Hepatocyte (in vitro differentiated cells): ENCODE measurements at regions not wholly inside any gene's neighbourhood (a gene's known extent, or its start where the extent isn't known, plus 50 kb on each side); places are given as distances from the start of the nearest gene placed in this dataset.
"Not testable (repeated sequence)": the region's sequence is repeated elsewhere in the genome, so short reads cannot be mapped to it uniquely, and the experiment has no call there.

Source experiments
- DNase-seq: peaks from one replicate; pipeline ENCODE4 v3.0.0-alpha.2; 2016; ENCODE audit warnings: low spot score
- H2AFZ ChIP-seq: fragments of 200-600 bp; sonication (generic); 2 replicates; pipeline ENCODE4 v1.6.0; 2016; ENCODE audit warnings: antibody characterized with exemption, mild to moderate bottlenecking
- H3K27ac ChIP-seq: fragments of 200-600 bp; sonication (generic); 2 replicates; pipeline ENCODE4 v1.5.1; 2016; ENCODE audit warnings: mild to moderate bottlenecking
- H3K27me3 ChIP-seq: fragments of 200-600 bp; sonication (generic); 2 replicates; pipeline ENCODE4 v1.6.1; 2016
- H3K36me3 ChIP-seq: fragments of 200-600 bp; sonication (generic); replicated peaks from 2 replicates; pipeline ENCODE4 v1.5.1; 2016; ENCODE audit warnings: low read depth; ENCODE audit not compliant: insufficient read depth
- H3K4me1 ChIP-seq: fragments of 200-600 bp; sonication (generic); 2 replicates; pipeline ENCODE4 v1.5.1; 2016; ENCODE audit warnings: mild to moderate bottlenecking, moderate library complexity; ENCODE audit not compliant: insufficient read depth
- H3K4me2 ChIP-seq: fragments of 200-600 bp; sonication (generic); 2 replicates; pipeline ENCODE4 v1.6.0; 2016
- H3K4me3 ChIP-seq: fragments of 200-600 bp; sonication (generic); 2 replicates; pipeline ENCODE4 v1.5.1; 2016; ENCODE audit warnings: mild to moderate bottlenecking
- H3K79me2 ChIP-seq: fragments of 200-600 bp; sonication (generic); 2 replicates; pipeline ENCODE4 v1.6.0; 2017; ENCODE audit warnings: mild to moderate bottlenecking
- H3K9me2 ChIP-seq: fragments of 200-600 bp; sonication (generic); replicated peaks from 2 replicates; pipeline ENCODE4 v1.6.0; 2017; ENCODE audit warnings: mild to moderate bottlenecking; ENCODE audit not compliant: insufficient read depth
- H3K9me3 ChIP-seq: fragments of 200-600 bp; sonication (generic); 2 replicates; pipeline ENCODE4 v1.5.1; 2016; ENCODE audit warnings: low read depth, mild to moderate bottlenecking
- H4K20me1 ChIP-seq: fragments of 200-600 bp; sonication (generic); 2 replicates; pipeline ENCODE4 v1.6.0; 2016; ENCODE audit warnings: mild to moderate bottlenecking; ENCODE audit not compliant: insufficient read depth, poor library complexity, severe bottlenecking
- CTCF ChIP-seq: fragments of 200-600 bp; sonication (generic); IDR thresholded peaks from 2 replicates; pipeline ENCODE4 v1.5.1; 2016; ENCODE audit warnings: antibody characterized with exemption, mild to moderate bottlenecking; ENCODE audit not compliant: poor library complexity
- EZH2 ChIP-seq: fragments of 200-600 bp; sonication (generic); IDR thresholded peaks from 2 replicates; pipeline ENCODE4 v1.6.1; 2016; ENCODE audit warnings: antibody characterized with exemption, mild to moderate bottlenecking, borderline replicate concordance
- EZH2phosphoT487 ChIP-seq: fragments of 200-600 bp; sonication (generic); IDR thresholded peaks from one replicate; pipeline ENCODE4 v1.6.1; 2018; ENCODE audit warnings: antibody characterized with exemption, mild to moderate bottlenecking, low read depth, moderate library complexity; ENCODE audit not compliant: unreplicated experiment, severe bottlenecking
- WGBS: methylation state at CpG from one replicate; pipeline ENCODE4 v1.1.6; 2016; ENCODE audit warnings: low lambda C conversion rate; ENCODE audit errors: missing lambda C conversion rate; 5-methylcytosine and 5-hydroxymethylcytosine counted together

DNA sequence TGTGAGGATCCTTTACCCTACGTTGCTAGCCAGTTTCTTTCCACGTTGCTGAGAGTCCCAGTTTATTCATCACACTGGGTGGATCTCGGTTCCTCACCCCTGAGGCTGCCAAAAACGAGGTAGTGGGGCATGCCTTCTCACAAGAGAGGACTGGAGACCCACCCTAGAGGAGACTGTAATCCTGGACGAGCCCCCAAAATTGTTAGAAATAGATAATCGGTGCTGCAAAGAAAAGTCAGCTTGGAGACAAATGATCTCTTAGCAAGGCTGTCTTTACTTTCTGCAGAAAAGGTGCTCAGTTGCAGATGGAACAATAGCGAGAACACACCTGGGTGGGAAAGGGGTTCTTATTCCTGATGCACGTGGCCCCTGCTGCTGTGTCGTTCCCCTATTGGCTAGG lies 101.8 kb downstream of the TMEM167A start:
- TF ChIP-seq EZH2, result no peak
- TF ChIP-seq EZH2phosphoT487, result no peak

DNA sequence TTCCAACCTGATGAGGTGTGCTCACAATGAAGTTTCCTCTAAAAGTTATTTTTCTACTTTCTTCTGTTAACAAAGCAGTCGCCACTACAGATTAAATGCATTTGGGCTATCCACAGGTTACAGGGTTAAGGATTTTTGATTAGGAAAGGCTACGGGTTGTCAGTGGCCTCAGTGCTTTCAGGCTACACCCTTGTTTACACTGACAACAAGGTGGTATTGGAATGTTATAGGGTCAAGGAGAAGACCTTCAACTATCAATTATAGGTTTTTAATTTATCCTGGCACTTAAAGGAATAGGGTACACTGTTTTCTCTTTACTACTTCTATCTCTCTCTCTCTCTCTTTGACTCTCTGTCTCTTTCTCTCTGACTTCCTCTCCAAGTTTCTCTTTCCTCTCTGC lies 102.8 kb downstream of the TMEM167A start:
- 76% methylated on average over 2 of the region's 2 CpGs for WGBS
- DNase-seq, H3K9me2 ChIP-seq, H3K4me1 ChIP-seq, H3K36me3 ChIP-seq, H3K79me2 ChIP-seq, H3K4me3 ChIP-seq, H4K20me1 ChIP-seq, H2AFZ ChIP-seq, H3K27ac ChIP-seq, H3K27me3 ChIP-seq, H3K4me2 ChIP-seq: not testable (repeated sequence)
- peaks cover 12% of the 10 kb centered on the region for H3K9me3 ChIP-seq

More for the DNA sequence above, 101.8 kb downstream of the TMEM167A start:
- no peak for DNase-seq
- no peak overlapping the region for H2AFZ ChIP-seq
- no peaks in the 10 kb centered on the region for H3K79me2 ChIP-seq
- no peaks in the 10 kb centered on the region for H3K27me3 ChIP-seq
- H4K20me1 ChIP-seq, result no peaks in the 10 kb centered on the region
- no peaks in the 10 kb centered on the region for H3K9me2 ChIP-seq
- no peak overlapping the region for H3K27ac ChIP-seq
- peaks cover 12% of the 10 kb centered on the region for H3K9me3 ChIP-seq
- 86% methylated on average over 9 of the region's 9 CpGs for WGBS
- H3K4me1 ChIP-seq, result no peaks in the 10 kb centered on the region
- no peak overlapping the region for H3K4me2 ChIP-seq
- H3K36me3 ChIP-seq, result no peaks in the 10 kb centered on the region
- H3K4me3 ChIP-seq, result no peak overlapping the region

DNA sequence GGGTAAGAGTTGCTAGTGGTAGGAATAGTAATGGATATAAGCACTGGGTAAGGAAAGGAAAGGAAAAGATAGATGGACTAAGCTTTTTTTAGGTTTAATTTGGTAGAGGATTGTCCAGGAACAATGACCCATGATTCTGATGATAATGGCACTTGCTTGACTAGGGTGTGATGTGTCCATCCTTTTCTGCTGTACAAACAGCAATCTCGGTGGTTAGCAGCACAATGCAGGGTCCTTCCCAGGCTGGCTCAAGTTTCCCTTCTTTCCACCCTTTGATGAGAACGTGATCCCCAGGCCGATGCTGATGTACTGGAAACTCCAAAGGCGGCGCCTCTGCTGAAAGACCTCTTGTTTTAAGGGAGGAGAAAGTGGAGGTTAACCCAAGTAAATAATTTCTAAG lies 105.3 kb downstream of the TMEM167A start:
- DNase-seq, result no peak
- Histone ChIP-seq H3K27me3 (no peaks in the 10 kb centered on the region), H3K9me3 (peaks cover 12% of the 10 kb centered on the region), H3K4me3 (no peak overlapping the region), H3K4me1 (no peaks in the 10 kb centered on the region), H3K4me2 (no peak overlapping the region), H3K79me2 (no peaks in the 10 kb centered on the region), H4K20me1 (no peaks in the 10 kb centered on the region), H3K9me2 (no peaks in the 10 kb centered on the region), H3K36me3 (no peaks in the 10 kb centered on the region), H2AFZ (no peak overlapping the region), H3K27ac (no peak overlapping the region)
- TF ChIP-seq EZH2 (no peak), EZH2phosphoT487 (no peak), CTCF (no peak)
- 95% methylated on average over 5 of the region's 5 CpGs for WGBS

- not testable (repeated sequence) for H3K4me1 ChIP-seq, H3K27ac ChIP-seq, H3K27me3 ChIP-seq, H3K9me2 ChIP-seq, H2AFZ ChIP-seq, H3K4me3 ChIP-seq, H4K20me1 ChIP-seq, H3K79me2 ChIP-seq, H3K36me3 ChIP-seq, DNase-seq, H3K4me2 ChIP-seq, H3K9me3 ChIP-seq
- 91% methylated on average over 10 of the region's 10 CpGs for WGBS
Measured at GRCh38 chr5:82971034-82971806, 106.0 kb downstream of the TMEM167A start.

DNA sequence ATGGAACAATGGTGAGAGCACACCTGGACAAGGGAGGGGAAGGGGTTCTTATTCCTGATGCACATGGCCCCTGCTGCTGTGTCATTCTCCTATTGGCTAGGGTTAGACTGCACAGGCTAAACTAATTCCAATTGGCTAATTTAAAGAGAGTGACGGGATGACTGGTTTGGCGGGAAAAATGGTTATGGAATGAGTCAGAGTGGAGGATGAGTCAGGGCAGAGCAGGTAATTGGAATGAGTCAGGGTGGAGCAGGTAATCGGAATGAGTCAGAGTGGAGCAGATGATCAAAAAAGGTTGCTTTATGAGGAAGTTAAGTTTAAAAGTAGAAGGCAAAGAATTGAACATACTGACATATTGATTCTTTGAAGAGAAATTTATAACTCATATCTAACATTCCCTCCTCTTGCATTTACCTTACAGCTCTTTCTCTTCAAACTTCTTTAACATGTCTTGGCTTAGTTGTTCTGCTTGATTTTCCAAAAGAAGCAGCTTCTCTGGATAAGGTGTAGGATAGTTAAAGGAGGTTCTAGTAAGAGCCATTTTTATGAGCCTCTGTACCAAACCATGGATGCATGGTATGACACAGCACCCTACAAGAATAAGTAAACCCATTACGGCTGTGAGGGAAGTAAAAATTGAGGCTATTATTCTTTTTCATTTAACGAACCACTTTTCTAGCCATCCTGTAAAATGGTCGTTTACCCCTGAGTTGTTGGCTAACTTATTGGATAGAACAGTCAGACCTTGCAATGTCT lies 107.8 kb downstream of the TMEM167A start:
- peak overlapping the region; percentile 59 for H3K27ac ChIP-seq
- H3K9me2 ChIP-seq, H4K20me1 ChIP-seq, H3K4me3 ChIP-seq, H2AFZ ChIP-seq, H3K9me3 ChIP-seq, H3K4me1 ChIP-seq, H3K4me2 ChIP-seq, H3K36me3 ChIP-seq, H3K79me2 ChIP-seq, H3K27me3 ChIP-seq: not testable (repeated sequence)
- 89% methylated on average over 6 of the region's 6 CpGs for WGBS
- peak; percentile 37 for DNase-seq
